Osteoblast (primary cell): ENCODE measurements at regions not wholly inside any gene's neighbourhood (a gene's known extent, or its start where the extent isn't known, plus 50 kb on each side); places are given as distances from the start of the nearest gene placed in this dataset.

Experiments
- DNase-seq: peaks from one replicate; pipeline ENCODE4 v3.0.0; 2011; ENCODE audit warnings: low spot score, mixed read lengths; ENCODE audit not compliant: insufficient read length; ENCODE audit errors: missing footprints
- H2AFZ ChIP-seq: 2 replicates; pipeline ENCODE4 v1.6.0; 2011; ENCODE audit warnings: mild to moderate bottlenecking, low read length
- H3K27ac ChIP-seq: 2 replicates; pipeline ENCODE4 v1.5.1; 2011; ENCODE audit warnings: mild to moderate bottlenecking, low read depth, low read length, moderate library complexity
- H3K27me3 ChIP-seq: 2 replicates; pipeline ENCODE4 v1.6.0; 2012; ENCODE audit warnings: mild to moderate bottlenecking, control low read depth, inconsistent platforms, low read length, moderate library complexity; ENCODE audit not compliant: insufficient read depth
- H3K36me3 ChIP-seq: 2 replicates; pipeline ENCODE4 v1.5.1; 2011; ENCODE audit warnings: mild to moderate bottlenecking, low read length, control low read depth, moderate library complexity; ENCODE audit not compliant: insufficient read depth
- H3K4me1 ChIP-seq: 2 replicates; pipeline ENCODE4 v1.5.1; 2011; ENCODE audit warnings: mild to moderate bottlenecking, low read length, control low read depth, moderate library complexity; ENCODE audit not compliant: insufficient read depth
- H3K4me2 ChIP-seq: 2 replicates; pipeline ENCODE4 v1.6.0; 2011; ENCODE audit warnings: mild to moderate bottlenecking, low read length; ENCODE audit not compliant: insufficient read depth
- H3K4me3 ChIP-seq: fragments of 200-600 bp; sonication (generic); 3 replicates; pipeline ENCODE4 v1.5.1; 2012; ENCODE audit warnings: mild to moderate bottlenecking, low read length, inconsistent platforms; ENCODE audit not compliant: insufficient read depth
- H3K79me2 ChIP-seq: 2 replicates; pipeline ENCODE4 v1.6.0; 2012; ENCODE audit warnings: mild to moderate bottlenecking, low read length, control low read depth, inconsistent platforms; ENCODE audit not compliant: insufficient read depth
- H3K9me3 ChIP-seq: 2 replicates; pipeline ENCODE4 v1.5.1; 2011; ENCODE audit warnings: low read depth, low read length, control low read depth
- H4K20me1 ChIP-seq: 2 replicates; pipeline ENCODE4 v1.6.0; 2012; ENCODE audit warnings: mild to moderate bottlenecking, low read length, control low read depth; ENCODE audit not compliant: insufficient read depth
- CTCF ChIP-seq: IDR thresholded peaks from 2 replicates; pipeline ENCODE4 v1.5.1; 2011; ENCODE audit warnings: mild to moderate bottlenecking, low read depth, low read length, moderate library complexity; ENCODE audit errors: extremely low read depth

DNA sequence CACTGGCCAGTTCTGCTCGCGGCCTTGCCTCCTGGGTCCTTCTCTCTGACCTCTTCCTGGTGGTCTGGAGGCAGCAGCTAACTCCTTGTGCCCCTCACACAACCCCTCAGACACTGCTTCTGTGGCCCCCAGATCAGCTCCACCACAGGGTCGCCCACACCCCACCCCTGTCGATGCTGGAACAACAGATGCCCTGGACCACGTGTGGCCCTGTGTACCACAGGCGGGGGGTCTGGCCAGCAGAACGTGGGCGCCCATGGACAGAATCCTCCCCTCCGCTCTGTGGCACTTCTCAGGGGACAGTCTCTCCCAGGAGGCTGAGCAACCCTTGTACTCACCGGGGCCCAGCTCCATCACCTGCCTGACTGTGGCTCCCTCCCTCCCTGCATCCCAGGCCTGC lies 245.6 kb downstream of the NDUFA10 start:
- Histone ChIP-seq H3K4me2 (no peak overlapping the region), H3K4me1 (no peaks in the 10 kb centered on the region), H3K36me3 (no peaks in the 10 kb centered on the region), H4K20me1 (no peaks in the 10 kb centered on the region), H3K27ac (no peak overlapping the region), H3K79me2 (no peaks in the 10 kb centered on the region), H3K27me3 (no peaks in the 10 kb centered on the region), H3K4me3 (no peak overlapping the region), H2AFZ (no peak overlapping the region), H3K9me3 (no peaks in the 10 kb centered on the region)
- no peak for TF ChIP-seq CTCF
- DNase-seq = peak; percentile 84

DNA sequence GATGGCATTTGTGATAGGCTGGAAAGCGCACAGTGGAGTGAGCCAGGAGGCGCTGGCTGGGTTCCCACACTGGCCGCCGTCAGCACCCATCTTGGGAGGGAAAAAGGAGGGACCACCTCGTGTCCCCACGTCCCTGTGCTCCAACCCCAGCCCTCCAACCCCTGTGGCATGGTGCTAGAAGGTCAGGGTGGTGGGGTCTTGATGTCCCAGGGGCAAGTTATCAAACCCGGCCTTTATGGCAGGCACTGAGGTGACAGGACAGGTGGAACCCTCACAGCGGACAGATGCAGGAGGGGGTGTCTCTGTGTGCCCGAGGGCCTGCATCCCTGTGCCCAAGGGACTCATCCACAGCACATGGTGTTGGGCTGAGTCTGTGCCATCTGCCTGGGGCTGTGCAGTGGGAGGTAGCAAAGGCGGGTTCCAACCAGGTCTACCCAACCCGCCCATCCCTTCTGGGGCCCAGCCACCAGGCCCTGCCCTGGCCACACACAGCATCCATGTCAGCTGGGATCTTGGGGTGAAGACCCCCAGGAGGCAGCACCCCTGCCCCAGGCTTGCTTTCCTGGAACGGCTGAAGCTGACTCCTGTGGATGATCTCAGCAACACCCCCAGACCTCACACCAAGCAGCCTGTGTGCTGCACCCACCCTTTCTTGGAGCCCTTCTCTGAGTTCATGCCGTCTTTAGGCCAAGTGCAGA lies 246.1 kb downstream of the NDUFA10 start:
- Histone ChIP-seq H4K20me1 (no peaks in the 10 kb centered on the region), H3K9me3 (no peaks in the 10 kb centered on the region), H3K36me3 (no peaks in the 10 kb centered on the region), H3K79me2 (no peaks in the 10 kb centered on the region), H3K27me3 (no peaks in the 10 kb centered on the region), H2AFZ (no peak overlapping the region), H3K4me1 (no peaks in the 10 kb centered on the region), H3K4me3 (no peak overlapping the region), H3K4me2 (no peak overlapping the region), H3K27ac (no peak overlapping the region)
- peak; percentile 68 for DNase-seq
- no peak for TF ChIP-seq CTCF

DNA sequence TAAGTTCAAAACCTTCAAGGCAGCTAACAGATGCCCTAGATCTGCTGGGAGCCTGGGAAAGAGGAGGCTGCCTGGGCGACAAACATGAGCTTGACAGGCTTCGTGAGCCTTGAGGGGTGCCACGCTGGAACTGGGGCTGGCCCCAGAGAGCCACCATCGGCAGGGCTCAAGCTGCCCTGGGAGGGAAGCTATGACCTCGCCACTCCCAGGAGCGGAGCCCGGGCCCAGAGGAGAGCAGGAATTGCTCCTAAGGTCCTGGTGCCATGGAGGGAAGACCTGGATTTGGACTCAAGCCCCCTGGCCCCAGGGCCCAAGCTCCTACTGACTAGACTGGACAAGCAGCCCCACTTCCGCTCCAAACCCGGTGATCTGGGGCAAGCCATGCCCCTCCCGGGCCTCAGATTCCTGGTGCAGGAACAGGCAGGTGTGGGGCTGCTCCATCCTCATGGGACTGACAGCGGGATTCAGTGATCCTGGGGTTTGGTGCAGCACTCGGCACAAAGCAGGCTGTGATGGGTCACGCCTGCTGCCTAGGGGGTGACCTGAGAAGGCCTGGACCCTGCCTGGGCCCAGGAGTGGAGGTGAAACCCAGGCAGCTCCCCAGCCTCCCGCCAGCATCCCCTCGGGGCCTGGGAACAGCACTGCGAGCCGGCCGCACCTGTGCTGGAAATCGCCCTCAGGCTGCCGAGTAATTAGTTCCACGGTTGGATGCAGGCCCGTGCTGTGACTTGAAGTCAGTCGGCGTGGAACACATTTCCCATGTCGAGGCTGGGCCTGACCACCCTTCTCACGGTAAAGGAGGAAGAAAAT lies 246.9 kb downstream of the NDUFA10 start:
- Histone ChIP-seq H2AFZ (no peak overlapping the region), H3K9me3 (no peaks in the 10 kb centered on the region), H3K27ac (no peak overlapping the region), H4K20me1 (no peaks in the 10 kb centered on the region), H3K4me2 (no peak overlapping the region), H3K27me3 (no peaks in the 10 kb centered on the region), H3K4me3 (no peak overlapping the region), H3K4me1 (no peaks in the 10 kb centered on the region), H3K79me2 (no peaks in the 10 kb centered on the region), H3K36me3 (no peaks in the 10 kb centered on the region)
- peak; percentile 67 for DNase-seq
- no peak for TF ChIP-seq CTCF

DNA sequence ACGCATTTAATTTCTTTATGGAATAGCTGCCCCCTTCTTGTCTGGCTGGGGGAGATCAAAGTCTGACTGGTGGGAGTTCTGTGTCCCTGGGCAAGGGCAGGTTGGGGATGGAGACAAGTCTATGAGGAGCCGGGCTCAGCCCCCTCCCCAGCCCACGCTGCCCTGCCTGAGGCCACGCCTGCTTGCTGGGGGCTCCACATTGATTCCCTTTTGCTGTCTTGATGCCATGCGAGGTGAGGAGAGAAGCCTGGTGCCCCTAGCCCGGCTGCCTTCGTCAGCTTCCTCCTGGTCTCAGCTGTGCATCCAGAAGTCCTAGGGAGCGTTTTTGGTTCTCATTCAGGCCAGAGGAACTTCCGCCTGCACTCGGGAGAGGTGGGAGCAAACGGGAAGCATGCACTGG lies 247.9 kb downstream of the NDUFA10 start:
- H3K4me2 ChIP-seq = no peak overlapping the region
- DNase-seq = peak; percentile 67
- TF ChIP-seq CTCF = no peak
- H3K36me3 ChIP-seq = no peaks in the 10 kb centered on the region
- no peak overlapping the region for H3K27ac ChIP-seq
- H2AFZ ChIP-seq = no peak overlapping the region
- H3K9me3 ChIP-seq = no peaks in the 10 kb centered on the region
- H3K27me3 ChIP-seq = no peaks in the 10 kb centered on the region
- H3K4me3 ChIP-seq = no peak overlapping the region
- H3K4me1 ChIP-seq = no peaks in the 10 kb centered on the region
- no peaks in the 10 kb centered on the region for H3K79me2 ChIP-seq
- H4K20me1 ChIP-seq = no peaks in the 10 kb centered on the region
